HK-2 (cell line): ENCODE measurements at regions not wholly inside any gene's neighbourhood (a gene's known extent, or its start where the extent isn't known, plus 50 kb on each side); places are given as distances from the start of the nearest gene placed in this dataset.
"Not testable (repeated sequence)": the region's sequence is repeated elsewhere in the genome, so short reads cannot be mapped to it uniquely, and the experiment has no call there.

Source experiments
- DNase-seq: peaks from one replicate; pipeline ENCODE4 v3.0.0-alpha.2; 2018; ENCODE audit not compliant: unreplicated experiment

- no peak for DNase-seq
Measured at GRCh38 chr10:2547606-2548005, 519.7 kb upstream of the PFKP start.

- DNase-seq: not testable (repeated sequence)
Measured at GRCh38 chr10:2546894-2547293, 520.5 kb upstream of the PFKP start.

- DNase-seq: no peak
Measured at GRCh38 chr10:2543974-2544373, 523.4 kb upstream of the PFKP start.

- DNase-seq: no peak
Measured at GRCh38 chr10:2543142-2543886, 524.0 kb upstream of the PFKP start.

GRCh38 chr10:2541176-2541575 lies 526.2 kb upstream of the PFKP start:
- DNase-seq: no peak

- DNase-seq: no peak
Measured at GRCh38 chr10:2529945-2530344, 537.4 kb upstream of the PFKP start.

- DNase-seq: no peak
Measured at GRCh38 chr10:2525781-2526180, 541.6 kb upstream of the PFKP start.

- no peak for DNase-seq
Measured at GRCh38 chr10:2519139-2519538, 548.2 kb upstream of the PFKP start.

- DNase-seq: peak; percentile 13
Measured at GRCh38 chr10:2509081-2509531, 558.2 kb upstream of the PFKP start.

- DNase-seq: not testable (repeated sequence)
Measured at GRCh38 chr10:2501366-2501940, 565.9 kb upstream of the PFKP start.

GRCh38 chr10:2494399-2494798 lies 572.9 kb upstream of the PFKP start:
- DNase-seq: no peak

- peak; percentile 26 for DNase-seq
Measured at GRCh38 chr10:2488446-2489005, 578.8 kb upstream of the PFKP start.

- DNase-seq: no peak
Measured at GRCh38 chr10:2487921-2488320, 579.4 kb upstream of the PFKP start.

GRCh38 chr10:2478656-2479055 lies 588.7 kb upstream of the PFKP start:
- DNase-seq: no peak

GRCh38 chr10:2476812-2477553 lies 590.4 kb upstream of the PFKP start:
- no peak for DNase-seq

- DNase-seq: no peak
Measured at GRCh38 chr10:2476218-2476811, 591.0 kb upstream of the PFKP start.

GRCh38 chr10:2475711-2476217 lies 591.6 kb upstream of the PFKP start:
- no peak for DNase-seq

- no peak for DNase-seq
Measured at GRCh38 chr10:2471811-2472210, 595.5 kb upstream of the PFKP start.

- no peak for DNase-seq
Measured at GRCh38 chr10:2469802-2470201, 597.5 kb upstream of the PFKP start.

- no peak for DNase-seq
Measured at GRCh38 chr10:2464483-2464882, 602.9 kb upstream of the PFKP start.

- DNase-seq: no peak
Measured at GRCh38 chr10:2463316-2463715, 604.0 kb upstream of the PFKP start.

GRCh38 chr10:2462581-2462980 lies 604.8 kb upstream of the PFKP start:
- no peak for DNase-seq
